ENCODE measurements at regions not wholly inside any gene's neighbourhood (a gene's known extent, or its start where the extent isn't known, plus 50 kb on each side); places are given as distances from the start of the nearest gene placed in this dataset.
"Not testable (repeated sequence)": the region's sequence is repeated elsewhere in the genome, so short reads cannot be mapped to it uniquely, and the experiment has no call there.

- DNase-seq: no peak
- H3K9me3 Mint-ChIP-seq (ENCODE audit: low read depth): peaks cover 4% of the 10 kb centered on the region
- no peaks in the 10 kb centered on the region for H3K36me3 Mint-ChIP-seq
- no peaks in the 10 kb centered on the region for H3K27me3 Mint-ChIP-seq
- no peaks in the 10 kb centered on the region for H3K4me1 Mint-ChIP-seq
- no peak overlapping the region for H3K27ac Mint-ChIP-seq
- H3K4me3 Mint-ChIP-seq: no peak overlapping the region
- CTCF ChIA-PET: no interaction called here
- no peak for ATAC-seq
These were observed 675.4 kb downstream of the RAPGEF2 start for GRCh38 chr4:159778298-159778697.

GRCh38 chr4:159779716-159780115 lies 676.8 kb downstream of the RAPGEF2 start:
- Mint-ChIP-seq H3K27ac (no peak overlapping the region), H3K9me3 (ENCODE audit: low read depth) (no peaks in the 10 kb centered on the region)

GRCh38 chr4:159780196-159780922 lies 677.5 kb downstream of the RAPGEF2 start:
- H3K27me3 Mint-ChIP-seq: no peaks in the 10 kb centered on the region
- no peak for DNase-seq
- H3K4me1 Mint-ChIP-seq: no peaks in the 10 kb centered on the region
- no peak overlapping the region for H3K27ac Mint-ChIP-seq
- H3K9me3 Mint-ChIP-seq (ENCODE audit: low read depth): no peaks in the 10 kb centered on the region
- no peaks in the 10 kb centered on the region for H3K36me3 Mint-ChIP-seq
- CTCF ChIA-PET: no interaction called here
- H3K4me3 Mint-ChIP-seq: no peak overlapping the region
- ATAC-seq: no peak

More at GRCh38 chr4:159779716-159780115, 676.8 kb downstream of the RAPGEF2 start:
- Mint-ChIP-seq H3K36me3 (no peaks in the 10 kb centered on the region), H3K4me3 (no peak overlapping the region), H3K27me3 (no peaks in the 10 kb centered on the region), H3K4me1 (no peaks in the 10 kb centered on the region)
- no peak for ATAC-seq
- DNase-seq: no peak
- CTCF ChIA-PET: interaction anchor here (0.9 kb wide), 1 partner anchor 15 kb away, joined by 3 read pairs; no protein-coding TSS in a partner anchor

- Mint-ChIP-seq H3K27me3 (no peaks in the 10 kb centered on the region), H3K4me3 (no peak overlapping the region), H3K4me1 (no peaks in the 10 kb centered on the region), H3K36me3 (no peaks in the 10 kb centered on the region), H3K27ac (no peak overlapping the region), H3K9me3 (ENCODE audit: low read depth) (peaks cover 4% of the 10 kb centered on the region)
- CTCF ChIA-PET: no interaction called here
- ATAC-seq: no peak
- DNase-seq: no peak
These were observed 685.0 kb downstream of the RAPGEF2 start for GRCh38 chr4:159787901-159788300.

GRCh38 chr4:159791334-159791733 lies 688.5 kb downstream of the RAPGEF2 start:
- CTCF ChIA-PET: no interaction called here
- H3K27ac Mint-ChIP-seq: no peak overlapping the region
- H3K36me3 Mint-ChIP-seq: no peaks in the 10 kb centered on the region
- H3K4me1 Mint-ChIP-seq: no peaks in the 10 kb centered on the region
- no peak for DNase-seq
- no peak for ATAC-seq
- H3K27me3 Mint-ChIP-seq: no peaks in the 10 kb centered on the region
- no peak overlapping the region for H3K4me3 Mint-ChIP-seq
- peaks cover 4% of the 10 kb centered on the region for H3K9me3 Mint-ChIP-seq (ENCODE audit: low read depth)

- H3K4me3 Mint-ChIP-seq, ATAC-seq: not testable (repeated sequence)
These were observed 701.7 kb downstream of the RAPGEF2 start for GRCh38 chr4:159804592-159804991.

GRCh38 chr4:159823743-159824142 lies 720.9 kb downstream of the RAPGEF2 start:
- Mint-ChIP-seq H3K36me3 (no peaks in the 10 kb centered on the region), H3K27ac (no peak overlapping the region), H3K9me3 (ENCODE audit: low read depth) (peaks cover 6% of the 10 kb centered on the region), H3K27me3 (no peaks in the 10 kb centered on the region), H3K4me3 (no peak overlapping the region), H3K4me1 (no peaks in the 10 kb centered on the region)
- no peak for ATAC-seq
- no peak for DNase-seq
- CTCF ChIA-PET: no interaction called here

More at GRCh38 chr4:159804592-159804991, 701.7 kb downstream of the RAPGEF2 start:
- H3K27ac Mint-ChIP-seq; H3K9me3 Mint-ChIP-seq (ENCODE audit: low read depth); H3K27me3 Mint-ChIP-seq; DNase-seq; H3K36me3 Mint-ChIP-seq; CTCF ChIA-PET; H3K4me1 Mint-ChIP-seq: not testable (repeated sequence)

GRCh38 chr4:159828687-159829086 lies 725.8 kb downstream of the RAPGEF2 start:
- H3K36me3 Mint-ChIP-seq: no peaks in the 10 kb centered on the region
- ATAC-seq (no peak), DNase-seq (no peak)
- H3K4me1 Mint-ChIP-seq: no peaks in the 10 kb centered on the region
- H3K27ac Mint-ChIP-seq: no peak overlapping the region
- no peaks in the 10 kb centered on the region for H3K27me3 Mint-ChIP-seq
- no peak overlapping the region for H3K4me3 Mint-ChIP-seq
- CTCF ChIA-PET: no interaction called here
- H3K9me3 Mint-ChIP-seq (ENCODE audit: low read depth): peaks cover 14% of the 10 kb centered on the region

- H3K36me3 Mint-ChIP-seq: no peaks in the 10 kb centered on the region
- H3K4me3 Mint-ChIP-seq: no peak overlapping the region
- peaks cover 14% of the 10 kb centered on the region for H3K9me3 Mint-ChIP-seq (ENCODE audit: low read depth)
- H3K27me3 Mint-ChIP-seq: no peaks in the 10 kb centered on the region
- DNase-seq: no peak
- CTCF ChIA-PET: no interaction called here
- ATAC-seq: no peak
- no peaks in the 10 kb centered on the region for H3K4me1 Mint-ChIP-seq
- no peak overlapping the region for H3K27ac Mint-ChIP-seq
These were observed 726.3 kb downstream of the RAPGEF2 start for GRCh38 chr4:159829184-159829583.

- no peaks in the 10 kb centered on the region for H3K4me1 Mint-ChIP-seq
- H3K27me3 Mint-ChIP-seq: no peaks in the 10 kb centered on the region
- peaks cover 6% of the 10 kb centered on the region for H3K9me3 Mint-ChIP-seq (ENCODE audit: low read depth)
- H3K4me3 Mint-ChIP-seq: no peak overlapping the region
- no peak overlapping the region for H3K27ac Mint-ChIP-seq
- ATAC-seq: no peak
- CTCF ChIA-PET: no interaction called here
- H3K36me3 Mint-ChIP-seq: peaks cover 1% of the 10 kb centered on the region
- DNase-seq: no peak
These were observed 734.2 kb downstream of the RAPGEF2 start for GRCh38 chr4:159837071-159837470.

GRCh38 chr4:159855731-159856130 lies 752.9 kb downstream of the RAPGEF2 start:
- H3K27me3 Mint-ChIP-seq: no peaks in the 10 kb centered on the region
- H3K36me3 Mint-ChIP-seq: no peaks in the 10 kb centered on the region
- CTCF ChIA-PET: no interaction called here
- no peak overlapping the region for H3K27ac Mint-ChIP-seq
- H3K9me3 Mint-ChIP-seq (ENCODE audit: low read depth): no peaks in the 10 kb centered on the region
- ATAC-seq (no peak), DNase-seq (no peak)
- no peaks in the 10 kb centered on the region for H3K4me1 Mint-ChIP-seq
- no peak overlapping the region for H3K4me3 Mint-ChIP-seq

GRCh38 chr4:159856451-159856850 lies 753.6 kb downstream of the RAPGEF2 start:
- H3K4me3 Mint-ChIP-seq: no peak overlapping the region
- no peaks in the 10 kb centered on the region for H3K27me3 Mint-ChIP-seq
- CTCF ChIA-PET: no interaction called here
- no peaks in the 10 kb centered on the region for H3K36me3 Mint-ChIP-seq
- no peak for ATAC-seq
- no peaks in the 10 kb centered on the region for H3K4me1 Mint-ChIP-seq
- no peak overlapping the region for H3K27ac Mint-ChIP-seq
- no peak for DNase-seq
- peaks cover 1% of the 10 kb centered on the region for H3K9me3 Mint-ChIP-seq (ENCODE audit: low read depth)

- H3K9me3 Mint-ChIP-seq (ENCODE audit: low read depth): peaks cover 2% of the 10 kb centered on the region
These were observed 756.8 kb downstream of the RAPGEF2 start for GRCh38 chr4:159859656-159860148.

GRCh38 chr4:159860945-159861344 lies 758.1 kb downstream of the RAPGEF2 start:
- DNase-seq (no peak), ATAC-seq (no peak)
- Mint-ChIP-seq H3K9me3 (ENCODE audit: low read depth) (peaks cover 2% of the 10 kb centered on the region), H3K4me3 (no peak overlapping the region), H3K27ac (no peak overlapping the region), H3K36me3 (no peaks in the 10 kb centered on the region), H3K4me1 (no peaks in the 10 kb centered on the region), H3K27me3 (no peaks in the 10 kb centered on the region)
- CTCF ChIA-PET: no interaction called here

More at GRCh38 chr4:159859656-159860148, 756.8 kb downstream of the RAPGEF2 start:
- Mint-ChIP-seq H3K4me1 (no peaks in the 10 kb centered on the region), H3K4me3 (no peak overlapping the region), H3K36me3 (no peaks in the 10 kb centered on the region), H3K27ac (no peak overlapping the region), H3K27me3 (no peaks in the 10 kb centered on the region)
- ATAC-seq: no peak
- DNase-seq: no peak
- CTCF ChIA-PET: no interaction called here

All from activated CD8-positive, alpha-beta memory T cell treated with anti-CD3 and anti-CD28 coated beads, Interleukin-2, amount 10 ng/mL, durations not matched to agents 7 days and 5 days (primary cell).